NCI-H82 (cell line): ENCODE measurements at regions not wholly inside any gene's neighbourhood (a gene's known extent, or its start where the extent isn't known, plus 50 kb on each side); places are given as distances from the start of the nearest gene placed in this dataset.
"Not testable (repeated sequence)": the region's sequence is repeated elsewhere in the genome, so short reads cannot be mapped to it uniquely, and the experiment has no call there.

Source experiments
- DNase-seq: peaks from one replicate; lab custom pipeline; 2025; lab: John Stamatoyannopoulos, UW

DNA sequence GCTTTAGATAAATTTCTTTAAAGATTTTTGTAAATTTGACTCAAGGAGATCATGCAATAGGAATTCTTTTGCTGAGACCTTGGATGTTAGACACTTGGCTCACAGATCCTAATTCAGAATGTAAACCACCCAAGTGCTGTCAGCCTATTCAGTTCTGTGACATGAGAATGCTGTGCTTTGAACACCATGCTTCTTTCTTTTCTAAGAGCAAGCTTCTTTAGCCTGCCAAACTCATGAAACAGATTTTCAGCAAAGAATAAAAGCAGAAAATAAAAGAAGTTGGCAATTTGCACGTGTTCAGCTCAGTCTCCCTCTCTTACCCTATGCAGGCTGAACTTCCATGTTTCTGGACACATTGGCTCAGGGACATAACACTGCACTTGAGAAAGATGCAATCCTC lies 845.8 kb downstream of the UQCRFS1 start:
- no peak for DNase-seq

DNA sequence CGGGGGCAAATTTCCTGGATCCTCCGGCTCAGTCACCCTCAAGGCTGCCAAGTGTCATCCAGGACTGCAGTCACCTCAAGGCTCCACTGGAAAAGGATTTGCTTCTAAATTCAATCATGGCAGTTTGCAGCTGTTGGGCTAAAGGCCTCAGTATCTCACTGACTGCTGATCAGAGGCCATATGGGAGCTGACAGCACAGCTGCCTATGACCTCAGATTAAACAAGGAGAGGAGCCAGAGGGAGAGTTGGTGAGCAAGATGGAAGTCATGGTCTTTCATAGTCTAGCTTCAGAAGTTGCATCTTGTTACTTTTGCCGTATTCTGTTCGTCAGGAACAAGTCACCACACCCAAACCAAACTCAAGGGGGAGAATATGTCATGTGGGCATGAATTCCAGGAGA lies 849.7 kb downstream of the UQCRFS1 start:
- peak; percentile 65 for DNase-seq

DNA sequence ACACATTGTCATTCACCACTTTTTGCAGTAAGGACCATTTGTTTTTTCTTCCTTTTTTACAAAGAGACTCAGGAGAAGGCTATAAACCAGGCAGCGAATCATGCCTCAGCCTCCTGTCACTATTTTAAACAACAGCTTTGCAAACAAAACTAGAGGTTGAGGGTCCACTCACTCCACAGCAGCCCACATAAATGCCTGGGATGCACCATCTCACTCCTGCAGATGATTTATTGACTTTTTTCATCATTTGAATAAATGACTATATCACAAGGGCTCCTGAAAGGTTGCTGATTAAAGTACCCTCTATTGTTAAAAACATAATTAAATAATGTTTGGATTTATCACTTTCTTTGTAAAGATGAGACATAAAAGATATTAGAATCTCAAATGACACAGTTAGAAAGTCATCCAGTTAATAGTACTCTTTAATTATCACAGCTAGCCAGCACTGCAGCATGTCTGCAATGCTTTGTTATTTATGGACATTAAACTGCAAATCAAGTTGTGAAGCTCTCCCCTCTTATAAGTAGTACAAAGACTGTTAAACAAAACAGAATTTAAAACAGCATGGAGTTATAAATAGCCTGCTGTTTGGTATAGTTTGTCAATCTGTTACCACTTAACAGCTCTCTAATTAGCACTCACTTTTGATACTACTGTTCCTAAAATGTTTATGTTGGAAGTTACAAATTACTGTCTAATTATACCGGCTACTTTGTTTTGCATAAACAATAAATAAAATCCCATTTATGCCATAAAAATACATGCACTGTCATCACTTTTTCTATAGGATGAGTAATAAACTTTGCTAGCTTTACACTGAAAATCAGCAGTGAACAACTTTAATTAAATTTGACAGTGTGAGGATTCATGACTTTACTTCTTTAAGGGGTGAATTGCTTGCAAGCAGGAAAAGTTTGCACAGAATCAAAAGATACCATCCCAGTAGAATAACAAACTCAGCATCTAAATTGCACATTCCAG lies 853.2 kb downstream of the UQCRFS1 start:
- DNase-seq = no peak

DNA sequence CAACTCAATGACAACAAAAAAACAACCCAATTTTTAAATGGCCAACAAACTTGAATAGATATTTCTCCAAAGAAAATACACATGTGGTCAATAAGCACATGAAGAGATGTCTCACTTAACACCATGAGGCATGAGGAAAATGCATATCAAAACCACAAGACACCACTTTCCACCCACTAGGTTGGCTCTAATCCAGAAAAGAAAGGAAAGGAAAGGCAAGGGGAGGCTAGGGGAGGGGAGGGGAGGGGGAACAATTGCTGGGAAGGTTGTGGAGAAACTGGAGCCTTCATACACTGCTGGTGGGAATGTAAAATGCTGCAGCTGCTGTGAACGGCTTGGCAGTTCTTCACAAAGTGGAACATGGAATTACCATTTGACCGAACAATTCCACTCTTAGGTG lies 854.3 kb downstream of the UQCRFS1 start:
- DNase-seq = no peak

DNA sequence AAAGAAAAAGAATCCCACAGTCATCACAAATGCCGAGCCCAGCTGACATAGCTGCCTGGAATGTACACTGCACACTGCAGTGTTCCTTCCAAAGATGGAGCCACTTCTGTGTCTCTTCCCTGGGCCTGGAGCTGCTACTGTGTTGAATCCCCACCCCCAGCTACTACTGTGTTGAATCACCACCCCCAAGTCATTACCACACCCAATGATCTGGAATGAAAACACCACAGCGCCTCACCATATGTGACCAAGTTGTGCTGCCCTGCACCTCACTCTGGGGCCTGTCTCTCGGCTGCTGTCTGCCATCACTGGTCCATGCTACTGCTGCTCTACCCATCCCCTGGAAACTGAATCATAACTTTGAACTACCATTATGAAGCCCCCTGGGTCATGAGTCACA lies 861.2 kb downstream of the UQCRFS1 start:
- DNase-seq = no peak

DNA sequence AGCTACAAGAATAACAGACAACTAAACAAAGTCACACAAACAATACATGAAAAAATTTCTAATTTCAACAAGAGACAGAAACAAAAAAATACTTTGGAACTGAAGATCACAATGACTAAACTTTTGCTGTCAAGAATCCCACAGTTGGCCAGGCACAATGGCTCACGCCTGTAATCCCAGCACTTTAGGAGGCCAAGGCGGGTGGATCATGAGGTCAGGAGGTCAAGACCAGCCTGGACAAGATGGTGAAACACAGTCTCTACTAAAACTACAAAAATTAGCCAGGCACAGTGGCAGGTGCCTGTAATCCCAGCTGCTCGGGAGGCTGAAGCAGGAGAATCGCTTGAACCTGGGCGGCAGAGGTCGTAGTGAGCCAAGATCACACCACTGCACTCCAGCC lies 861.6 kb downstream of the UQCRFS1 start:
- not testable (repeated sequence) for DNase-seq

DNA sequence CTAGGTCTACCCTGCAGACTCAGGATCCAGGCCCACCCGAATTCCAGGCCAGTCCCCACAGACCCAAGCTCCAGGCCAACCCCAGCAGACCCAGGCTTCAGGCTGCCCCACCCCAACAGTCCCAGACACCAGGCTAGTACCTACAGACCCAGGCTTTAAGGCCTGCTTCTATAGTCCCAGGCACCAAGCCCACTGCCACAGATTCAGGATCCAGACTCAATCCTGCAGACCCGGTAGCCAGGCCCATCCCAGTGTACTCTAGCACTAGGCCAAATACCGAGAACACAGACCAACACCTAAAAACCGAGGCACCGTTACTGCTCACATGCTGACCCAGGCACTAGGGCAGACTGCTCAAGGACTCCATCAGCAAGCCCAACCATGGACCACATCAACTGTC lies 862.3 kb downstream of the UQCRFS1 start:
- DNase-seq = no peak

DNA sequence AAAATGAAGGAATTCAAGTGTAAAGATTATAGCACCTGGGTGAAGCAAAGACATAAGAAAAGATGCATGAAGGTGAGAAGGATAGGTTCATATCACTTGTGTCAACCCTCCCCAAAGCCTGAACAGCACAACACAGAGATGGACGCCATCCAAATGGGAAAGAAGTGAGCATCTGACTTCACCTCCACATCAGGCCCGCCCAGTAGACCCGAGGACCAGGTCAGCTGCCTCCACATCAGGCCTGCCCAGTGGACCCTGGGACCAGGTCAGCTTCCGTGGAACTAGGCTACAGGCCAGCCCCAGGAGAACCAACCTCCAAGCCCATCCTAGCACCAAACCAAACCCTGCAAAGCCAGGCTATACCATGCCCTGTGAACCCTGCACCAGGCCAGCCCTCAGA lies 862.9 kb downstream of the UQCRFS1 start:
- no peak for DNase-seq

DNA sequence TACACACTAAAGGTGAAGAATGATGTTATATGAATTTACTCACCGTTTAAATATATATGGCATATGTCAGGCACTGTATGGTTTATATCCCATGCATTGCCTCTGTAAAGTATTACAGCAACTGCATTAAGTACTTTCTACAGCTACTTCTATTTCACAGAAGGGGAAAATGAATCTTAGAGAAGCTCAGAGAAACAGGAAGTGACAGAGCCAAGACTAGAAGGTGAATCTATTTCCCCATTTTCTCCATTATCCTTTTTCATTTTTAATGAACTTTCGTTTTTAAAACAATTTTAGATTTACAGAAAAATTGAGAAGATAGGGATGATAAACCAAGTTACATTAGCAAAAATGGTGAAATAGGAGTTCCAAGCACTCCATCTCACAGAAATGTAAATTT lies 863.3 kb downstream of the UQCRFS1 start:
- no peak for DNase-seq

DNA sequence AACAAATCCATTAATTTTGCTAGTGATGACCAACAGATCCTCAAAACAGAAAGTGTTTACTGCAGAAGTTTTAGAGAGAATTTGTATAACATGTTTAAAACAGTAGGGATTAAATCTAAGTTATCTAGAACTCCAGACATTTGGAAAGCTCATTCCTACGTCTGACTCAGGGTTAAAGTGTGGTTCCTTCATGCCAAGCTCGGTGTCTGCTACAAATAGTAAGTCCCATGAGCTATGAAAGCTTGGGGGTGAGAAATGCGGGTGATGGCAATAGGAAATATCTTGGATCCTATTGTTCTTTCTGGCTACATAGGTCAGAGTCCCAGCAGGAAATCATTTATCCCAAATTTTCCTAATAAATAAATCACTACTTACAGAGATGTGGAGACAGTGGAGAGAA lies 867.1 kb downstream of the UQCRFS1 start:
- no peak for DNase-seq

DNA sequence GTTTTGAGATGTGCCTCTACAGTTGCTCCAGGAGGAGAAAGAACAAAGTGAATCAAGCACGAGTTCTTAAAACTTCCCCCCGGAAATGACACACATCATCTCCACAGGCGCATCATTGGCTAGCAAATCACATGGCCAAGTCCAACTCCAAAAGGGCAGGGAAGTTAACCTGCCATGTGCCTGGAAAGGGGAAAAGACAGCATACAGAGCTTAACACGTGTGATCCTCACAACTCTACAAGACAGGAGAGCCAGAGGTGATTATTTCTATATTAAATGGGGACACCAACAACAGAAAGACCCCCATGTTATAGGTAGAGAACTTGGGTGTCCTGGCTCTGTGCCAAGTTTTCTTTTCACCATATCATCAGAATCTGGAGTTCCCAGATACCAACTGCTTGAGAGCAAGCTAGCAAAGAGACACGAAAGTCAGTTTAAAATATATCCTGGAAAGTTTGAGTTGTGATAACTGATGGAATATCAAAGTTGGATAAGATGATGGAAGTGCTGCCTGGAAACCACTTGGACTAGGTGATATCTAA lies 871.1 kb downstream of the UQCRFS1 start:
- DNase-seq = no peak

DNA sequence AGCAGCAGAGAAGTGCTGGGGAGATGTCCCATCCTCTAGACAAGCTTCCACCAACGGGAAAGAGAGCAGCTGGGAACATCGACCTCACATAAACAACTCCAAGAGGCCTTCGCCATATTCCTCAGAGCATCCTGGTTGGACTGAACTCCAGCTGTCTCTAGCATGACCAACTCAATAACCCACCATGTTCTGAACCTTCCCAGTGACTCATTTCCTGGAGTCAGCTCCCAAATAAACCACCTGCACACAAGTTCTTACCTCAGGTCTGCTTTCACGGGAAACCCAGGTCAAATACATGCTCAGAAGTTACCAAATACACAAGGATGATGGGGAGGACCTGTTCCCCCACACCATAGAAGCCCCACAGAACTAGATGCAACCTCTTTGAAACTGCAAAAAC lies 878.5 kb downstream of the UQCRFS1 start:
- DNase-seq = no peak

DNA sequence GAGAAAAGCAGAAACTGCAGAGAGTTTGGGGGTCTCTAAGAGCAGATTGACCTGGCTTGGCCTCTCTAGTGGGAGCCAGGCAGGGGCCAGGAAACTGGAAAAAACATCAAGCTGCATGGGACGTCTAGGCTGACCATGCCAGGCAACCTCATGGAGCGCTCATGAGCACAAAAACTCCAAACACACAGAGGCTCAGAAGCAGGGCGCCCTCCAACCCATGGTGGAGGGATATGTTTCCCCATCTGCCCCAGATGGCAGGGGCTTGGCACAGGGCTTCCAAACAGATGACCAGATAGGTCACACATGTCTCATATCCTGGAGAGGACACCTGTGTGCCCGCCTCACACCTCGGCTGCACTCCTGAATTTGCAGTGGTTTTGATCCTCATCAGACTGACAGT lies 879.0 kb downstream of the UQCRFS1 start:
- DNase-seq = no peak

DNA sequence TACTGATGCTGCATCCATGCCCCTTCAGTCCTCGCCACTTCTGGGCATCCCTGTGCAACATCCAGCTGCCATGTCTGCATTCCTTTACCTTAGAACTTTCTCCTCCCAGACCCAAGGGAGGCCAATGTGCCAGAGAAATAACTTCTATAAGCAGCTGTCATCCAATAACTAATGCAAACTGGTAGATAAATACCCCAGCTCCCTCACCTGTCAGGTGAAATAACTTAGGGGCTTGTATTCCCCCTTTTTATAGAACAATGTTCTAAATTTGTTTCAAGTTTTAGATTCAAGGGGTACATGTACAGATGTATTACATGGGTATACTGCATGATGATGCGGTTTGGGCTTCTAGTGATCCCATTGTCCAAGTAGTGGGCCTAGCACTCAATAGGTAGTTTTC lies 880.1 kb downstream of the UQCRFS1 start:
- no peak for DNase-seq

DNA sequence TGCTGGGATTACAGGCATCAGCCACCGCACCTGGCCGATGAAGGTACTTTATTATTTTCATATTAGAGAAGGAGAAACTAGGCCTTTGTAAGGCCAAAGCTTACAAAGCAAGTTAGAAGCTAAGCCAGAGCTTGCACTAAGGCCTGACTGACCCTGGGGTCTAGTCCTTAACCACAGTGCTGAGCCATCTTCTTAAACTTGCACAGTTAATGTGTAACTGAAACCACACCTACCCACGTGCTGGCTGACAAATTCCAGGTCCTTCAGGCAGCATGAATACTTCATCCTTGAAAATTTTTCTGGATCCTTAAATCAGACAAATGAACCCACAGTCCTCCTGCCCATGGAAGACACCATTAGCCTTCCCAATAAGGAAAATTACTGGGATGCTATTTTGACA lies 880.6 kb downstream of the UQCRFS1 start:
- no peak for DNase-seq

DNA sequence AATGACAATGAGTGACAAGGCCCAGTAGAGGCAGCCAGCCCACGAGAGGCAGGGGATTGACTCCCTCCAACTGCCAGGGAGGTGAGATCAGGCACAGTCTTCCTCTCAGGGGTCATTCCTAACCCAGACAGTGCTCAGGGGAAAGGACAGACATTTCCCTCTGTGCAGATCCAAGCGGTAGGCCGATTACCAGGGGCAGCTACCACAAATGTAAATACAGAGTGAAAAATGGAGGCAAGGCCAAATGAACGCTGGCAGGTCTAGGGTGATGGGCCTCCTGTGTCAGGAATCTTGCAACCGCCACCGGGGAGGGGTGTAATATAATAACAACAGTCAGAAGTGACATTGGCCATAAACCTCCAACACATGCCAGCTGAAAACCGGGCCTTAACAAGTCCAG lies 881.4 kb downstream of the UQCRFS1 start:
- no peak for DNase-seq

DNA sequence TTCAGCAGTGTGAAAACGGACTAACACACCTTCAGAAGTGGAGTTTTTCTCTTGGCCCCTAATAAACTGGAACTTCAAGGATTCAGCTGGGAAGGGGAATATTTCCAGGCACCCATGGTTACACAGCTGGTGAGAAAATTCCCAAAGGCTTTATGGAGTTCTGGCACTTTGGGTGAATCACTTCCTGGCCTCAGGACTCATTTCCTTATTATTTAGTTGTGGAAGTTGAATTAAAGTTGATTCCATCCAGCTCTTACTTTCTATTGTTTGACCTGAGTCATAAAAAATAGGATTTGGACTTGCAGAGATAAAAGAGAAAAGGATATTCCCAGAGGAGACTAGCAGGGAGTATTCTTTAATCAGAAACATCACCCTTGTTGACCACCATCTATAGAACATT lies 882.1 kb downstream of the UQCRFS1 start:
- DNase-seq = no peak

DNA sequence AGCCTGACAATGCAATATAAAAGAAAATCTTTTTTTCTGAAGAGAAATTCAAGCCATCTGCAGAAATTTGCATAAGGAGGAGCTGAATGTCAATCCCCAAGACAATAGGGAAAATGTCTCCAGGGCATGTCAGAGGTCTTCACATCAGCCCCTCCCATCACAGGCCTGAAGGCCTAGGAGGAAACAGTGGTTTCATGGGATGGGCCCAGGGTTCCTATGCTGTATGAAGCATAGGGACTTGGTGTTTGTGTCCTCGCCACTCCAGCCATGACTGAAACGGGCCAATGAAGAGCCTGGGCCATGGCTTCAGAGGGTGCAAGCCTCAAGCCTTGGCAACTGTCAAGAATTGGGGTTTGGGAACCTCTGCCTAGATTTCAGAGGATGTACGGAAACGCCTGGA lies 883.5 kb downstream of the UQCRFS1 start:
- DNase-seq = no peak

DNA sequence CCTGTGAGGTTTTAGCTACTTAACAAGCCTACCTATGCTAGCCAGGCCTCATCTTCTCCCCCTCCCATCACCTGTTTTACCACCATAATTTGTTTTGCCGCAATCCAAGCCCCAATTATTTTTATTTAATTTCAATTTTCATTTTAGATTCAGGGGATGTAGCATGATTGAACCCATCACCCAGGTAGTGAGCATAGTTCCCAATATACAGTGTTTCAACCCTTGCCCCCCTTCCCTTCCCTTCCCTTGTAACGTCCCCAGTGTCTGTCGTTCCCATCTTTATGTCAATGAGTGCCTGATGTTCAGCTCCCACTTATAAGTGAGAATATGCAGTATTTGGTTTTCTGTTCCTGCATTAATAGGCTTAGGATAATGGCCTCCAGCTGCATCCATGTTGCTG lies 885.0 kb downstream of the UQCRFS1 start:
- DNase-seq = no peak

DNA sequence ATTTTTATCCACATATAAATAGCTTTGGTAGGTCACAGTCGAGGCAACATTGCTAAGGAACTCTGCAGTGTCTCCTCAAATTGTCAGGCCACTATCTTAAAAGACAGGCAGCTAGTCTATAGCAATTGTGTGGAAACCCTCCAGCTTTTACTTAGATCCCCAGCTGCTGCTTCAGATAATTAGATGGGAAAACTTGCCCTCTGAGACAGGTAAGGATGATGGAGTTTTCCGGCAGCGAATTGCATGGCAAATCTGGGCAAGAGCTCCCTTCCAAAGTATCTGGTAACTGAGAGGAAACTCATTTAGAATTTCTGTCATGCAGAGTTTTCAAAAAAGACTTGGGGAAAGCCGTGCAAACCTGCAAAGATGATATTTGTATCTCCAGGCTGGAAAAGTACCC lies 886.2 kb downstream of the UQCRFS1 start:
- DNase-seq = no peak

DNA sequence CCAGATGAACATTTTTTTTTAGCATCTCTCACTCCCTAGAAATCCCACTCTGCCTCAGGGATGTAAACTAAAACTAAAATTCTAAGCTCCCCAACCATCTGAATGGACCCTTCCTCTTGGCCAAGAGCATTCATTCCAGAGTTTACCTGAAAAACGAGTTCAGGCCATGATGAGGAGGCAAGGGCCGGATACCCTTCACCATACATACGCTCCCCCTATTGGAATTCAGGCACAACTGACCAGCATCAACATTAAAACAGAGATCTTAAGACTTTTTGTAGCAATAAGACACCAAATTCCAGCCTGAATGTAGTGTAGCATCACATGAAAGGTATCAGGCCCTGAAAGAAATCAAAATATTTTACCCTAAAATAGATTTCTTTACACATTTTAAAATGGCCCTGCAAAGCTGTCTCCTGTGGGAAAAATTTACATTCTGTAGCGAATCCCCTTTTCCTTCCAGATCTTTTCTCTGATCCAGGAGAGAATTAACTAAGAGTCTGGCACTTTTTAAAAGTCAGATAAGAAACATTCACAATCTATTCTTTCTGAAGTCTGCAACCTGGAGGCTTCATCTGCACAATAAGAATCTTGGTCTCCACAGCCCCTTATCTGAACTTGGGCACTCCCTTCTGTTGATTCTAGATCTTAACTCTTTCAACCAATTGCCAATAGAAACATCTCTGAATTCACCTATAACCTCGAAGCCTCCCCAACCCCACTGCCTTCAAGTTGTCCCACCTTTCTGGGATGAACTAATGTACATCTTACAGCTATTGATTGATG lies 888.5 kb downstream of the UQCRFS1 start:
- DNase-seq = peak; percentile 6

DNA sequence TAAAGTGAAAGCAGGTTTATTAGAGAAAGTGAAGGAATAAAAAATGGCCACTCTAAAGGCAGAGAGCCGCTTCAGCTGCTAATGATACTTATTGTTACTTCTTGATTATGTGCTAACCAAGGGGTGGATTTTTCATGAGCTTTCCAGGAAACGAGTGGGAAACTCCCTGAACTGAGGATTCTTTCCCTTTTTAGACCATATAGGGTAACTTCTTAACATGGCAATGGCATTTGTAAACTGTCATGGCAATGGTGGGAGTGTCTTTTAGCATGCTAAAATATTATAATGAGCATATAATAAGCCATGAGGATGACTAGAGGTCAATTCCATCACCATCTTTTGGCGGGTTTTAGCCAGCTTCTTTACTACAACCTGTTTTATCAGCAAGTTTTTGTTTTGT lies 890.0 kb downstream of the UQCRFS1 start:
- DNase-seq = no peak

DNA sequence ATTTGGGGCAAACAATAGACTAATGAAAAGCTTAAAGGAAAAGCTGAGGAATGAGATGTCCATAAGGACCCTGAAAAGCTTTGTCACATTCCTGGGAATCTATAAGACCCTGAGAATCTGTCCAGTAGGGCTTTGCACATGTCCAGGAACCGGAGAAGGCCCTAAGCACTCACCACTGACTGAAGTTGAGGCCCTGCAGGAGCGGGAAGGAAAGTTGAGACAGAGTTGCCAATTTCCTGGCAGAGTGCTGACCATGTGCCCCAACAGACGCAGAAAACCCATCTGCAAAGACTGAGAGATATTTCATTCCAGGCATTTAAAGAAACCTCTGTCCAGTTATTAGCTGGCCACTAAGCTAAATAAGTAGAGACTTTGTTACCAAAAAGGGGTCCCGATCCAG lies 890.5 kb downstream of the UQCRFS1 start:
- DNase-seq = no peak
